Endodermal cell (in vitro differentiated cells): ENCODE measurements at regions not wholly inside any gene's neighbourhood (a gene's known extent, or its start where the extent isn't known, plus 50 kb on each side); places are given as distances from the start of the nearest gene placed in this dataset.

Source experiments
- DNase-seq: peaks from one replicate; pipeline ENCODE4 v3.0.0-alpha.2; 2017
- H3K27ac ChIP-seq: 2 replicates; pipeline ENCODE4 v1.5.1; 2013; ENCODE audit warnings: mild to moderate bottlenecking, low read depth, low read length, moderate library complexity
- H3K27me3 ChIP-seq: 2 replicates; pipeline ENCODE4 v1.6.1; 2013; ENCODE audit warnings: mild to moderate bottlenecking, low read length, moderate library complexity; ENCODE audit not compliant: insufficient read depth, control insufficient read depth, poor library complexity, severe bottlenecking
- H3K36me3 ChIP-seq: 2 replicates; pipeline ENCODE4 v1.7.0; 2013; ENCODE audit warnings: mild to moderate bottlenecking, low read length, moderate library complexity; ENCODE audit not compliant: control insufficient read depth, insufficient read depth
- H3K4me1 ChIP-seq: one replicate; pipeline ENCODE4 v1.7.0; 2013; ENCODE audit warnings: low read length; ENCODE audit not compliant: control insufficient read depth, insufficient read depth
- H3K4me3 ChIP-seq: 2 replicates; pipeline ENCODE4 v1.5.1; 2013; ENCODE audit warnings: mild to moderate bottlenecking, low read length, moderate library complexity
- H3K9ac ChIP-seq: 2 replicates; pipeline ENCODE4 v1.6.1; 2013; ENCODE audit warnings: mild to moderate bottlenecking, low read length, moderate library complexity; ENCODE audit not compliant: poor library complexity, severe bottlenecking; ENCODE audit errors: extremely low read depth
- H3K9me3 ChIP-seq: 2 replicates; pipeline ENCODE4 v1.6.1; 2013; ENCODE audit warnings: mild to moderate bottlenecking, low read length, moderate library complexity; ENCODE audit not compliant: control insufficient read depth
- H3K27ac Mint-ChIP-seq: 2 replicates; pipeline ENCODE4 v1.8.0; 2020; ENCODE audit warnings: mixed read lengths
- H3K27me3 Mint-ChIP-seq: 2 replicates; pipeline ENCODE4 v1.8.0; 2021; ENCODE audit warnings: mild to moderate bottlenecking, mixed read lengths; ENCODE audit not compliant: insufficient read depth
- H3K36me3 Mint-ChIP-seq: 2 replicates; pipeline ENCODE4 v1.8.0; 2020; ENCODE audit warnings: low read depth, mixed read lengths
- H3K4me1 Mint-ChIP-seq: 2 replicates; pipeline ENCODE4 v1.8.0; 2020; ENCODE audit warnings: mixed read lengths
- H3K4me3 Mint-ChIP-seq: 2 replicates; pipeline ENCODE4 v1.8.0; 2020; ENCODE audit warnings: mild to moderate bottlenecking, moderate library complexity, mixed read lengths
- H3K9me3 Mint-ChIP-seq: 2 replicates; pipeline ENCODE4 v1.8.0; 2020; ENCODE audit warnings: mild to moderate bottlenecking, mixed read lengths
- CTCF ChIP-seq: fragments of 200-600 bp; sonication (generic); conservative IDR thresholded peaks from 2 replicates; pipeline ENCODE4 v1.5.0; 2021; ENCODE audit warnings: antibody characterized with exemption, mild to moderate bottlenecking
- WGBS, 2 experiments: methylation state at CpG; one replicate each; pipeline versions ENCODE4 v1.1.5 to v1.1.7; 2013; ENCODE audit warnings: missing lambda C conversion rate in 2 of 2, mixed read lengths in 1 of 2; ENCODE audit not compliant: insufficient coverage in 1 of 2, insufficient read length in 1 of 2; 5-methylcytosine and 5-hydroxymethylcytosine counted together

- no peaks in the 10 kb centered on the region for H3K4me1 Mint-ChIP-seq
- H3K4me3 ChIP-seq: no peak overlapping the region
- H3K27ac Mint-ChIP-seq: no peak overlapping the region
- H3K9ac ChIP-seq: no peak overlapping the region
- no peaks in the 10 kb centered on the region for H3K27me3 Mint-ChIP-seq
- H3K4me1 ChIP-seq: no peaks in the 10 kb centered on the region
- no peak for DNase-seq
- 89 to 97% methylated on average over 4 to 6 of the region's 6 CpGs for WGBS, 2 experiments
- no peaks in the 10 kb centered on the region for H3K36me3 Mint-ChIP-seq
- no peak overlapping the region for H3K27ac ChIP-seq
- no peak for TF ChIP-seq CTCF
- H3K4me3 Mint-ChIP-seq: no peak overlapping the region
- peaks cover 12% of the 10 kb centered on the region for H3K9me3 ChIP-seq
- H3K36me3 ChIP-seq: no peaks in the 10 kb centered on the region
- peaks cover 8% of the 10 kb centered on the region for H3K9me3 Mint-ChIP-seq
- H3K27me3 ChIP-seq: no peaks in the 10 kb centered on the region
Measured at GRCh38 chr13:47798194-47798593, 202.9 kb downstream of the SUCLA2 start.

GRCh38 chr13:47796816-47797215, 204.3 kb downstream of the SUCLA2 start:
- 94 to 100% methylated on average over 1 to 10 of the region's 10 CpGs for WGBS, 2 experiments

GRCh38 chr13:47794963-47795362, 206.1 kb downstream of the SUCLA2 start:
- H3K9me3 Mint-ChIP-seq: peaks cover 27% of the 10 kb centered on the region
- H3K27ac Mint-ChIP-seq: no peak overlapping the region
- H3K9me3 ChIP-seq: peaks cover 40% of the 10 kb centered on the region
- WGBS, 2 experiments: 67% methylated on average over 2 of the region's 2 CpGs; no CpG with 5 or more reads in 1 of the 2 experiments
- H3K27me3 Mint-ChIP-seq: no peaks in the 10 kb centered on the region
- H3K9ac ChIP-seq: no peak overlapping the region
- H3K4me1 Mint-ChIP-seq: no peaks in the 10 kb centered on the region
- H3K27me3 ChIP-seq: no peaks in the 10 kb centered on the region
- no peak for DNase-seq
- H3K36me3 Mint-ChIP-seq: peaks cover 15% of the 10 kb centered on the region
- peak; percentile 72 for TF ChIP-seq CTCF
- no peaks in the 10 kb centered on the region for H3K36me3 ChIP-seq
- no peaks in the 10 kb centered on the region for H3K4me1 ChIP-seq
- H3K4me3 Mint-ChIP-seq: no peak overlapping the region
- no peak overlapping the region for H3K27ac ChIP-seq
- no peak overlapping the region for H3K4me3 ChIP-seq

More at GRCh38 chr13:47796816-47797215, 204.3 kb downstream of the SUCLA2 start:
- Histone ChIP-seq H3K4me3 (no peak overlapping the region), H3K9me3 (peaks cover 26% of the 10 kb centered on the region), H3K4me1 (no peaks in the 10 kb centered on the region), H3K27me3 (no peaks in the 10 kb centered on the region), H3K27ac (no peak overlapping the region), H3K36me3 (no peaks in the 10 kb centered on the region), H3K9ac (no peak overlapping the region)
- Mint-ChIP-seq H3K36me3 (peaks cover 5% of the 10 kb centered on the region), H3K9me3 (peaks cover 13% of the 10 kb centered on the region), H3K27me3 (no peaks in the 10 kb centered on the region), H3K4me3 (no peak overlapping the region), H3K4me1 (no peaks in the 10 kb centered on the region), H3K27ac (no peak overlapping the region)
- no peak for DNase-seq
- TF ChIP-seq CTCF: no peak
